Spinal cord (tissue), 9 donors: ENCODE measurements at regions not wholly inside any gene's neighbourhood (a gene's known extent, or its start where the extent isn't known, plus 50 kb on each side); places are given as distances from the start of the nearest gene placed in this dataset.
"Not testable (repeated sequence)": the region's sequence is repeated elsewhere in the genome, so short reads cannot be mapped to it uniquely, and the experiment has no call there.

Source experiments
- DNase-seq, 6 donors: peaks; one replicate each; pipeline versions ENCODE4 v3.0.0 to v3.0.0-alpha.2; 2013 to 2015; ENCODE audit warnings: low spot score in 6 of 6, low read depth in 4 of 6
- H3K27ac ChIP-seq: one replicate; pipeline ENCODE4 v1.5.1; 2013; ENCODE audit warnings: low read depth, low read length, control low read depth
- H3K27me3 ChIP-seq: one replicate; pipeline ENCODE4 v1.6.1; 2013; ENCODE audit warnings: low read length; ENCODE audit not compliant: control insufficient read depth, insufficient read depth
- H3K36me3 ChIP-seq: one replicate; pipeline ENCODE4 v1.6.1; 2013; ENCODE audit warnings: low read length; ENCODE audit not compliant: control insufficient read depth, insufficient read depth
- H3K4me1 ChIP-seq: one replicate; pipeline ENCODE4 v1.6.1; 2013; ENCODE audit warnings: low read length; ENCODE audit not compliant: control insufficient read depth, insufficient read depth
- H3K4me3 ChIP-seq: one replicate; pipeline ENCODE4 v1.5.1; 2013; ENCODE audit warnings: low read depth, low read length, control low read depth
- H3K9me3 ChIP-seq: one replicate; pipeline ENCODE4 v1.6.1; 2013; ENCODE audit warnings: low read length; ENCODE audit not compliant: control insufficient read depth, insufficient read depth
- WGBS: methylation state at CpG from one replicate; pipeline ENCODE4 v1.1.5; 2013; ENCODE audit warnings: missing lambda C conversion rate; ENCODE audit not compliant: insufficient coverage; 5-methylcytosine and 5-hydroxymethylcytosine counted together
- donor health status: healthy.

- not testable (repeated sequence) for DNase-seq, H3K9me3 ChIP-seq, H3K27ac ChIP-seq, H3K4me3 ChIP-seq, H3K4me1 ChIP-seq, H3K27me3 ChIP-seq, H3K36me3 ChIP-seq
- WGBS = 62% methylated on average over 14 of the region's 17 CpGs
Measured at GRCh38 chr9:65389710-65390109, 104.7 kb upstream of the FOXD4L5 start.

GRCh38 chr9:65389216-65389615, 104.2 kb upstream of the FOXD4L5 start:
- not testable (repeated sequence) for H3K27ac ChIP-seq, H3K9me3 ChIP-seq, H3K4me1 ChIP-seq, H3K27me3 ChIP-seq, H3K36me3 ChIP-seq, H3K4me3 ChIP-seq, DNase-seq
- WGBS = 82% methylated on average over 22 of the region's 28 CpGs

- H3K27me3 ChIP-seq, H3K4me1 ChIP-seq, H3K36me3 ChIP-seq, H3K9me3 ChIP-seq: not testable (repeated sequence)
- DNase-seq = peak; percentile 11 to 95 (median 66)
- H3K4me3 ChIP-seq = peak overlapping the region; percentile 44
- WGBS = 54% methylated on average over 28 of the region's 28 CpGs
- peak overlapping the region; percentile 40 for H3K27ac ChIP-seq
Measured at GRCh38 chr9:65386699-65387098, 101.7 kb upstream of the FOXD4L5 start.

- not testable (repeated sequence) for H3K36me3 ChIP-seq, H3K27me3 ChIP-seq, H3K4me3 ChIP-seq, H3K4me1 ChIP-seq, H3K9me3 ChIP-seq, H3K27ac ChIP-seq
- peak in 1 of 6 donors; percentile 1 for DNase-seq
- 57% methylated on average over 15 of the region's 18 CpGs for WGBS
Measured at GRCh38 chr9:65386191-65386590, 101.2 kb upstream of the FOXD4L5 start.

- H3K9me3 ChIP-seq, H3K4me1 ChIP-seq, H3K27ac ChIP-seq, DNase-seq, H3K27me3 ChIP-seq, H3K4me3 ChIP-seq, H3K36me3 ChIP-seq: not testable (repeated sequence)
- 60% methylated on average over 19 of the region's 22 CpGs for WGBS
Measured at GRCh38 chr9:65385655-65386024, 100.6 kb upstream of the FOXD4L5 start.

GRCh38 chr9:65384759-65385654, 100.0 kb upstream of the FOXD4L5 start:
- H3K9me3 ChIP-seq, H3K27me3 ChIP-seq, H3K27ac ChIP-seq, H3K36me3 ChIP-seq, DNase-seq, H3K4me3 ChIP-seq, H3K4me1 ChIP-seq: not testable (repeated sequence)
- 53% methylated on average over 61 of the region's 61 CpGs for WGBS

- not testable (repeated sequence) for H3K9me3 ChIP-seq, H3K27ac ChIP-seq, H3K27me3 ChIP-seq, H3K4me1 ChIP-seq, H3K4me3 ChIP-seq, H3K36me3 ChIP-seq
- peak in 1 of 6 donors; percentile 0 for DNase-seq
- WGBS = 65% methylated on average over 8 of the region's 11 CpGs
Measured at GRCh38 chr9:65384066-65384465, 99.1 kb upstream of the FOXD4L5 start.

- H3K4me3 ChIP-seq, H3K4me1 ChIP-seq, H3K27ac ChIP-seq, H3K9me3 ChIP-seq, H3K36me3 ChIP-seq, DNase-seq, H3K27me3 ChIP-seq: not testable (repeated sequence)
- 81% methylated on average over 20 of the region's 20 CpGs for WGBS
Measured at GRCh38 chr9:65383646-65384045, 98.6 kb upstream of the FOXD4L5 start.

GRCh38 chr9:65382701-65383318, 97.8 kb upstream of the FOXD4L5 start:
- not testable (repeated sequence) for H3K9me3 ChIP-seq, H3K27me3 ChIP-seq, H3K4me1 ChIP-seq, H3K27ac ChIP-seq, H3K4me3 ChIP-seq, H3K36me3 ChIP-seq
- peak in 1 of 6 donors; percentile 4 for DNase-seq
- 50% methylated on average over 30 of the region's 38 CpGs for WGBS
